Gastrocnemius medialis (tissue), 4 donors: ENCODE measurements at regions not wholly inside any gene's neighbourhood (a gene's known extent, or its start where the extent isn't known, plus 50 kb on each side); places are given as distances from the start of the nearest gene placed in this dataset.

ENCODE experiments used
- ATAC-seq, 2 donors: fragments of 150-250 bp; one replicate each; pipeline ENCODE4 v1.9.1; 2016
- DNase-seq, 2 donors: peaks; one replicate each; pipeline ENCODE4 v3.0.0-alpha.2; 2019
- H3K27ac ChIP-seq, 4 donors: fragments of 200-600 bp; sonication (generic); 1 replicate in 1 of 4; 2 replicates in 3 of 4; pipeline ENCODE4 v1.5.1; 2016 to 2018; ENCODE audit warnings: mild to moderate bottlenecking in 2 of 4, moderate library complexity in 1 of 4
- H3K27me3 ChIP-seq, 3 donors: fragments of 200-600 bp; sonication (generic) in 2 of 3; 1 replicate in 1 of 3; 2 replicates in 2 of 3; pipeline versions ENCODE4 v1.5.1 to v1.6.0; 2016 to 2019; ENCODE audit warnings: mild to moderate bottlenecking in 1 of 3, moderate library complexity in 1 of 3
- H3K36me3 ChIP-seq, 2 donors: fragments of 200-600 bp; sonication (generic) in 1 of 2; one replicate each; pipeline ENCODE4 v1.5.1; 2017 to 2018
- H3K4me1 ChIP-seq, 2 donors: fragments of 200-600 bp; sonication (generic) in 1 of 2; one replicate each; pipeline ENCODE4 v1.5.1; 2016 to 2017; ENCODE audit warnings: mild to moderate bottlenecking in 2 of 2
- H3K4me3 ChIP-seq, 4 donors: fragments of 200-600 bp; sonication (generic) in 3 of 4; 1 replicate in 1 of 4; 2 replicates in 3 of 4; pipeline ENCODE4 v1.5.1; 2016 to 2019; ENCODE audit warnings: mild to moderate bottlenecking in 2 of 4
- H3K9me3 ChIP-seq, 3 donors: fragments of 200-600 bp; sonication (generic) in 2 of 3; 1 replicate in 1 of 3; 2 replicates in 2 of 3; pipeline ENCODE4 v1.5.1; 2016 to 2019
- CTCF ChIP-seq, 5 experiments: fragments of 450-650 bp in 3 of 5; fragments of 200-600 bp in 2 of 5; sonication (generic) in 2 of 5; IDR thresholded peaks in 4 of 5; conservative IDR thresholded peaks in 1 of 5; 1 replicate in 4 of 5; 2 replicates in 1 of 5; pipeline ENCODE4 v1.5.1; 2016 to 2019; ENCODE audit warnings: antibody characterized with exemption in 5 of 5, mild to moderate bottlenecking in 3 of 5, moderate library complexity in 3 of 5
- POLR2A ChIP-seq, 2 donors: fragments of 450-650 bp; IDR thresholded peaks; one replicate each; pipeline ENCODE4 v1.6.1; 2017; ENCODE audit warnings: antibody characterized with exemption in 2 of 2, mild to moderate bottlenecking in 2 of 2, moderate library complexity in 2 of 2
- in situ Hi-C, 4 donors: fragments of 200-750 bp; cut with MboI; loops; one replicate each; pipeline versions ENCODE4 v1.15.0 to v1.8.0; 2017; ENCODE audit warnings: low sequenced_read_pairs in 4 of 4
- intact Hi-C: fragments of 100-400 bp; cut with DNase I; formaldehyde crosslinking; loops from one replicate; pipeline ENCODE4 v1.15.1; 2023; ENCODE audit warnings: low total_unique reads

- Histone ChIP-seq H3K36me3 (no peaks in the 10 kb centered on the region), H3K4me1 (no peaks in the 10 kb centered on the region), H3K27ac (no peak overlapping the region), H3K9me3 (no peaks in the 10 kb centered on the region), H3K27me3 (no peaks in the 10 kb centered on the region), H3K4me3 (no peak overlapping the region)
- in situ Hi-C loops (no loop called here), intact Hi-C loops (no loop called here)
- DNase-seq (no peak), ATAC-seq (no peak)
- TF ChIP-seq POLR2A (IDR thresholded peaks at IDR 0.05) = no peak
- no peak for TF ChIP-seq CTCF (IDR thresholded peaks at IDR 0.05 in 4 of 5, conservative IDR thresholded peaks at IDR 0.05 in 1 of 5)
These were observed 181.1 kb downstream of the TSHZ3 start for GRCh38 chr19:31168106-31168625.

- ATAC-seq (no peak), DNase-seq (no peak)
- in situ Hi-C loops = no loop called here
- no peaks in the 10 kb centered on the region for H3K27me3 ChIP-seq
- H3K4me1 ChIP-seq = no peaks in the 10 kb centered on the region
- intact Hi-C loops = no loop called here
- H3K9me3 ChIP-seq = no peaks in the 10 kb centered on the region
- H3K4me3 ChIP-seq = no peak overlapping the region
- TF ChIP-seq POLR2A (IDR thresholded peaks at IDR 0.05) = no peak
- no peak for TF ChIP-seq CTCF (IDR thresholded peaks at IDR 0.05 in 4 of 5, conservative IDR thresholded peaks at IDR 0.05 in 1 of 5)
- H3K36me3 ChIP-seq = no peaks in the 10 kb centered on the region
- H3K27ac ChIP-seq = no peak overlapping the region
These were observed 181.5 kb downstream of the TSHZ3 start for GRCh38 chr19:31167690-31168089.

- no peaks in the 10 kb centered on the region for H3K36me3 ChIP-seq
- TF ChIP-seq CTCF (IDR thresholded peaks at IDR 0.05 in 4 of 5, conservative IDR thresholded peaks at IDR 0.05 in 1 of 5) (no peak), POLR2A (IDR thresholded peaks at IDR 0.05) (no peak)
- in situ Hi-C loops (no loop called here), intact Hi-C loops (no loop called here)
- ATAC-seq = no peak
- H3K27ac ChIP-seq = no peak overlapping the region
- DNase-seq = no peak
- H3K4me1 ChIP-seq = no peaks in the 10 kb centered on the region
- H3K4me3 ChIP-seq = no peak overlapping the region
- H3K9me3 ChIP-seq = no peaks in the 10 kb centered on the region
- H3K27me3 ChIP-seq = no peaks in the 10 kb centered on the region
These were observed 183.0 kb downstream of the TSHZ3 start for GRCh38 chr19:31166206-31166605.

GRCh38 chr19:31164791-31165251 is 184.4 kb downstream of the TSHZ3 start:
- DNase-seq (no peak), ATAC-seq (no peak)
- Histone ChIP-seq H3K27me3 (no peaks in the 10 kb centered on the region), H3K36me3 (no peaks in the 10 kb centered on the region), H3K27ac (no peak overlapping the region), H3K4me3 (no peak overlapping the region), H3K9me3 (no peaks in the 10 kb centered on the region), H3K4me1 (no peaks in the 10 kb centered on the region)
- TF ChIP-seq CTCF (IDR thresholded peaks at IDR 0.05 in 4 of 5, conservative IDR thresholded peaks at IDR 0.05 in 1 of 5) (no peak), POLR2A (IDR thresholded peaks at IDR 0.05) (no peak)
- in situ Hi-C loops = no loop called here
- intact Hi-C loops = no loop called here

- ATAC-seq = no peak
- in situ Hi-C loops = no loop called here
- DNase-seq = no peak
- Histone ChIP-seq H3K9me3 (no peaks in the 10 kb centered on the region), H3K27me3 (no peaks in the 10 kb centered on the region), H3K27ac (no peak overlapping the region), H3K4me1 (no peaks in the 10 kb centered on the region), H3K36me3 (no peaks in the 10 kb centered on the region), H3K4me3 (no peak overlapping the region)
- intact Hi-C loops = no loop called here
- TF ChIP-seq CTCF (IDR thresholded peaks at IDR 0.05 in 4 of 5, conservative IDR thresholded peaks at IDR 0.05 in 1 of 5) (no peak), POLR2A (IDR thresholded peaks at IDR 0.05) (no peak)
These were observed 188.8 kb downstream of the TSHZ3 start for GRCh38 chr19:31160336-31160926.
